Loucy (cell line): ENCODE measurements at regions not wholly inside any gene's neighbourhood (a gene's known extent, or its start where the extent isn't known, plus 50 kb on each side); places are given as distances from the start of the nearest gene placed in this dataset.

Experiments used
- H2AFZ ChIP-seq: fragments of 200-600 bp; sonication (generic); 2 replicates; pipeline ENCODE4 v1.6.0; 2016; ENCODE audit warnings: antibody characterized with exemption, mild to moderate bottlenecking, low read length, moderate library complexity
- H3F3A ChIP-seq: fragments of 200-600 bp; 2 replicates; pipeline ENCODE4 v1.6.0; 2016; ENCODE audit warnings: antibody characterized with exemption, low read depth, mild to moderate bottlenecking
- H3K27me3 ChIP-seq: fragments of 200-600 bp; sonication (generic); 2 replicates; pipeline ENCODE4 v1.6.1; 2014; ENCODE audit warnings: low read length, mild to moderate bottlenecking; ENCODE audit not compliant: insufficient read depth, poor library complexity, severe bottlenecking
- H3K36me3 ChIP-seq: fragments of 200-600 bp; sonication (generic); 2 replicates; pipeline ENCODE4 v1.6.1; 2016; ENCODE audit warnings: low read length; ENCODE audit not compliant: insufficient read depth
- H3K4me1 ChIP-seq: fragments of 200-600 bp; sonication (generic); 2 replicates; pipeline ENCODE4 v1.5.1; 2014; ENCODE audit warnings: low read length, mild to moderate bottlenecking; ENCODE audit not compliant: insufficient read depth, poor library complexity, severe bottlenecking
- H3K4me2 ChIP-seq: fragments of 200-600 bp; sonication (generic); 2 replicates; pipeline ENCODE4 v1.6.0; 2014; ENCODE audit warnings: antibody characterized with exemption, low read length, low read depth, mild to moderate bottlenecking; ENCODE audit not compliant: poor library complexity, severe bottlenecking
- H3K4me3 ChIP-seq: fragments of 200-600 bp; sonication (generic); 2 replicates; pipeline ENCODE4 v1.5.1; 2014; ENCODE audit warnings: low read length, mild to moderate bottlenecking, mixed read lengths; ENCODE audit not compliant: poor library complexity, severe bottlenecking
- H3K79me2 ChIP-seq: fragments of 200-600 bp; sonication (generic); 2 replicates; pipeline ENCODE4 v1.6.1; 2014; ENCODE audit warnings: low read length; ENCODE audit not compliant: insufficient read depth
- H3K9ac ChIP-seq: fragments of 200-600 bp; sonication (generic); 2 replicates; pipeline ENCODE4 v1.6.0; 2014; ENCODE audit warnings: mild to moderate bottlenecking, low read depth, low read length, moderate library complexity; ENCODE audit not compliant: poor library complexity, severe bottlenecking
- H3K9me2 ChIP-seq: fragments of 200-600 bp; sonication (generic); replicated peaks from 2 replicates; pipeline ENCODE4 v1.6.1; 2016; ENCODE audit warnings: low read depth, low read length, mixed read lengths
- H3K9me3 ChIP-seq: fragments of 200-600 bp; sonication (generic); 2 replicates; pipeline ENCODE4 v1.6.1; 2014; ENCODE audit warnings: mild to moderate bottlenecking, antibody characterized with exemption, low read length, low read depth; ENCODE audit not compliant: insufficient read depth
- H4K20me1 ChIP-seq: fragments of 200-600 bp; sonication (generic); 2 replicates; pipeline ENCODE4 v1.6.0; 2014; ENCODE audit warnings: antibody characterized with exemption, low read length, mild to moderate bottlenecking; ENCODE audit not compliant: insufficient read depth, poor library complexity, severe bottlenecking
- CTCF ChIP-seq: fragments of 200-600 bp; sonication (generic); conservative IDR thresholded peaks from 2 replicates; pipeline ENCODE4 v1.5.1; 2014; ENCODE audit warnings: mild to moderate bottlenecking, antibody characterized with exemption, low read length
- EZH2phosphoT487 ChIP-seq: fragments of 200-600 bp; IDR thresholded peaks from 2 replicates; pipeline ENCODE4 v1.6.1; 2018; ENCODE audit warnings: antibody characterized with exemption, mild to moderate bottlenecking, moderate library complexity, borderline replicate concordance

GRCh38 chr6:1103945-1104623 lies 207.8 kb upstream of the FOXQ1 start:
- no peak overlapping the region for H3K4me3 ChIP-seq
- no peak overlapping the region for H3K4me2 ChIP-seq
- H3K36me3 ChIP-seq: no peaks in the 10 kb centered on the region
- no peaks in the 10 kb centered on the region for H3K9me3 ChIP-seq
- no peak overlapping the region for H3K9ac ChIP-seq
- H2AFZ ChIP-seq: no peak overlapping the region
- H4K20me1 ChIP-seq: no peaks in the 10 kb centered on the region
- H3K79me2 ChIP-seq: no peaks in the 10 kb centered on the region
- no peaks in the 10 kb centered on the region for H3K4me1 ChIP-seq
- H3K27me3 ChIP-seq: no peaks in the 10 kb centered on the region
- TF ChIP-seq EZH2phosphoT487 (no peak), CTCF (no peak)
- no peaks in the 10 kb centered on the region for H3F3A ChIP-seq
- H3K9me2 ChIP-seq: no peaks in the 10 kb centered on the region

- H3K27me3 ChIP-seq: no peaks in the 10 kb centered on the region
- H3K9me3 ChIP-seq: no peaks in the 10 kb centered on the region
- no peaks in the 10 kb centered on the region for H3K36me3 ChIP-seq
- H4K20me1 ChIP-seq: no peaks in the 10 kb centered on the region
- no peak for TF ChIP-seq EZH2phosphoT487
- TF ChIP-seq CTCF: no peak
- H3K79me2 ChIP-seq: no peaks in the 10 kb centered on the region
- no peak overlapping the region for H3K4me2 ChIP-seq
- H3F3A ChIP-seq: no peaks in the 10 kb centered on the region
- no peak overlapping the region for H3K4me3 ChIP-seq
- no peak overlapping the region for H3K9ac ChIP-seq
- H3K4me1 ChIP-seq: no peaks in the 10 kb centered on the region
- H2AFZ ChIP-seq: no peak overlapping the region
- no peaks in the 10 kb centered on the region for H3K9me2 ChIP-seq
These were observed 208.9 kb upstream of the FOXQ1 start for GRCh38 chr6:1103021-1103420.

- no peaks in the 10 kb centered on the region for H3K79me2 ChIP-seq
- no peaks in the 10 kb centered on the region for H3F3A ChIP-seq
- H3K4me2 ChIP-seq: no peak overlapping the region
- TF ChIP-seq CTCF (no peak), EZH2phosphoT487 (no peak)
- no peaks in the 10 kb centered on the region for H3K36me3 ChIP-seq
- H3K9ac ChIP-seq: no peak overlapping the region
- H2AFZ ChIP-seq: no peak overlapping the region
- no peaks in the 10 kb centered on the region for H3K27me3 ChIP-seq
- H4K20me1 ChIP-seq: no peaks in the 10 kb centered on the region
- H3K9me3 ChIP-seq: peaks cover 4% of the 10 kb centered on the region; the same call in 1 of the 2 replicates
- no peaks in the 10 kb centered on the region for H3K4me1 ChIP-seq
- H3K9me2 ChIP-seq: no peaks in the 10 kb centered on the region
- no peak overlapping the region for H3K4me3 ChIP-seq
These were observed 211.6 kb upstream of the FOXQ1 start for GRCh38 chr6:1100269-1100668.
